ENCODE measurements at regions not wholly inside any gene's neighbourhood (a gene's known extent, or its start where the extent isn't known, plus 50 kb on each side); places are given as distances from the start of the nearest gene placed in this dataset.
"Not testable (repeated sequence)": the region's sequence is repeated elsewhere in the genome, so short reads cannot be mapped to it uniquely, and the experiment has no call there.

DNA sequence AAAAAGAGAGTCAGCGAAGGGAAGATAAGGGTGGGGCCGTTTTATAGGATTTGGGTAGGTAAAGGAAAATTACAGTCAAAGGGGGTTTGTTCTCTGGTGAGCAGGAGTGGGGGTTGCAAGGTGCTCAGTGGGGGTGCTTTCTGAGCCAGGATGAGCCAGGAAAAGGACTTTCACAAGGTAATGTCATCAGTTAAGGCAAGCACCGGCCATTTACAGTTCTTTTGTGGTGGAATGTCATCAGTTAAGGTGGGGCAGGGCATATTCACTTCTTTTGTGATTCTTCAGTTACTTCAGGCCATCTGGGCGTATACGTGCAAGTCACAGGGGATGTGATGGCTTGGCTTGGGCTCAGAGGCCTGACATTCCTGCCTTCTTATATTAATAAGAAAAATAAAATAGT is 118.6 kb downstream of the TLR5 start:
- TF ChIP-seq, protein P1, sequence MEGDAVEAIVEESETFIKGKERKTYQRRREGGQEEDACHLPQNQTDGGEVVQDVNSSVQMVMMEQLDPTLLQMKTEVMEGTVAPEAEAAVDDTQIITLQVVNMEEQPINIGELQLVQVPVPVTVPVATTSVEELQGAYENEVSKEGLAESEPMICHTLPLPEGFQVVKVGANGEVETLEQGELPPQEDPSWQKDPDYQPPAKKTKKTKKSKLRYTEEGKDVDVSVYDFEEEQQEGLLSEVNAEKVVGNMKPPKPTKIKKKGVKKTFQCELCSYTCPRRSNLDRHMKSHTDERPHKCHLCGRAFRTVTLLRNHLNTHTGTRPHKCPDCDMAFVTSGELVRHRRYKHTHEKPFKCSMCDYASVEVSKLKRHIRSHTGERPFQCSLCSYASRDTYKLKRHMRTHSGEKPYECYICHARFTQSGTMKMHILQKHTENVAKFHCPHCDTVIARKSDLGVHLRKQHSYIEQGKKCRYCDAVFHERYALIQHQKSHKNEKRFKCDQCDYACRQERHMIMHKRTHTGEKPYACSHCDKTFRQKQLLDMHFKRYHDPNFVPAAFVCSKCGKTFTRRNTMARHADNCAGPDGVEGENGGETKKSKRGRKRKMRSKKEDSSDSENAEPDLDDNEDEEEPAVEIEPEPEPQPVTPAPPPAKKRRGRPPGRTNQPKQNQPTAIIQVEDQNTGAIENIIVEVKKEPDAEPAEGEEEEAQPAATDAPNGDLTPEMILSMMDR (IDR thresholded peaks at IDR 0.05; ENCODE audit: low read depth, low read length): not testable (repeated sequence)
- TF ChIP-seq POLR2A (IDR thresholded peaks at IDR 0.05; ENCODE audit: extremely low read depth, insufficient read length); MAX (IDR thresholded peaks at IDR 0.05; ENCODE audit: low read depth, low read length): not testable (repeated sequence)

Measured in NB4 (cell line).